Naive thymus-derived CD8-positive, alpha-beta T cell (primary cell): ENCODE measurements at regions not wholly inside any gene's neighbourhood (a gene's known extent, or its start where the extent isn't known, plus 50 kb on each side); places are given as distances from the start of the nearest gene placed in this dataset.
"Not testable (repeated sequence)": the region's sequence is repeated elsewhere in the genome, so short reads cannot be mapped to it uniquely, and the experiment has no call there.

Source experiments
- ATAC-seq, 2 donors: fragments of 150-1000 bp; cut with Tn5 transposase in 1 of 2; sonication (Bioruptor Pico), chemical (Tn5 transposase) in 1 of 2; 1 replicate in 1 of 2; 2 replicates in 1 of 2; pipeline ENCODE4 v1.10.0; 2021; ENCODE audit warnings: mild to moderate bottlenecking in 2 of 2, moderate library complexity in 2 of 2
- POLR2A ChIA-PET: fragments of 350-600 bp; sonication (Branson Sonifier 250); formaldehyde crosslinking; loops from one replicate; lab custom pipeline; 2021; ENCODE audit warnings: antibody characterized with exemption; lab: Charles Lee
- DNase-seq, 10 donors: peaks; one replicate each; pipeline versions ENCODE4 v3.0.0 to v3.0.0-alpha.2; 2020 to 2022
- H3K27ac Mint-ChIP-seq, 10 donors: one replicate each; pipeline ENCODE4 v1.8.0; 2020 to 2022; ENCODE audit warnings: mild to moderate bottlenecking in 10 of 10, mixed read lengths in 10 of 10, moderate library complexity in 4 of 10, inconsistent platforms in 1 of 10
- H3K27me3 Mint-ChIP-seq, 5 donors: one replicate each; pipeline ENCODE4 v1.8.0; 2021 to 2022; ENCODE audit warnings: mixed read lengths in 5 of 5
- H3K36me3 Mint-ChIP-seq, 3 donors: one replicate each; pipeline ENCODE4 v1.8.0; 2020 to 2022; ENCODE audit warnings: mixed read lengths in 3 of 3, mild to moderate bottlenecking in 2 of 3, inconsistent platforms in 1 of 3
- H3K4me1 Mint-ChIP-seq, 4 donors: one replicate each; pipeline ENCODE4 v1.8.0; 2021 to 2022; ENCODE audit warnings: mixed read lengths in 4 of 4
- H3K4me3 Mint-ChIP-seq, 10 donors: one replicate each; pipeline ENCODE4 v1.8.0; 2020 to 2022; ENCODE audit warnings: mild to moderate bottlenecking in 10 of 10, mixed read lengths in 10 of 10, moderate library complexity in 6 of 10, inconsistent platforms in 1 of 10
- H3K9me3 Mint-ChIP-seq, 9 donors: one replicate each; pipeline ENCODE4 v1.8.0; 2020 to 2022; ENCODE audit warnings: mixed read lengths in 9 of 9, mild to moderate bottlenecking in 3 of 9, inconsistent platforms in 1 of 9, moderate library complexity in 1 of 9

DNA sequence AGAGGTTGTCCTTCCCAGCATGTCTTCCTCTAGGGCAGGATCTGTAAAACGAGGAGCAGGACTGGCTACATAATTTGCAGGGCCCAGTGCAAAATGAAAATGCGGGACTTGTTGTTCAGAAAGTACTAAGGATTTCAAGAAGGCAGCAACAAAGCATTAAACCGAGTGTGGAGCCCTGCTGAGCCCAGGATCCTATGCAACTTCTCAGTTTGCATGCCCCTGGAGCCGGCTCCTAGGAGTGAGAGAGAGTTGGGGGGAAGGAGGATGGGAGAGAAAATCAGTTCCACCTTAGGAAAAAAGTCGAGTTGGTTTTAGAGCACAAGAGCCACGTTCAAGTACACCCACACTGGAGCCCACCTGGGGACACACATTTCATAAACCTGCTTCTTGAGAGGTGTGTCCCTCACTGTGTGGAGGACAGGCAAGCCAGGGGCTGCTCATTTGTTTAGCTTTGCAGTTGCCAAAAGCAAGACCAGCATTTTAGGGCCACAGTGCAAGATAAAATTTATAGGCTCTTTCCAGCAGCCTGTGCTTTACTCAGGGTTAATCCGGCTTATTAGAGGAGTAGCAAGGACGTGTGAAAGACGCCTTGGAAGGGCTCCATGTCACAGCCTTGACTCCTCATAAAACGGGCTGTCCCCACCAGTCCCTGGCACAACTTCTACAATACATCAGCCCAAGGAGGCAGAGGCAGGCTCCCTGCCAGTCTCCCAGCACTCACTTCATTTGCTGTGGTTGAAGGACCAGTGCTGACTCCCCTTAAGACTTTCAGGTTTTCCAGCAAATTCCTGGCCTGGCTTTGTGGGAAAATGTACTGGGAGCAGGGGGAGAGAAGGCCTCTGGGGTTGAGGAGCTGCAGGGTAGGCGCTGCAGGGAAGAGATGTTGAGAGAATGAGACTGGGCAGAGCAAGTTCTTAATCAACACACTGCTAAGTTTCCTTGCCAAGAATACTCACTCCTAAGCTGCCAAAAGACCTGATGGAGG is 159.7 kb upstream of the SEMA6A start:
- no peaks in the 10 kb centered on the region for H3K9me3 Mint-ChIP-seq
- no peaks in the 10 kb centered on the region for H3K36me3 Mint-ChIP-seq
- DNase-seq, result no peak
- H3K27ac Mint-ChIP-seq, result no peak overlapping the region
- POLR2A ChIA-PET, result no interaction called here
- H3K27me3 Mint-ChIP-seq, result peaks cover 0 to 12% (median 8%) of the 10 kb centered on the region in 5 donors
- ATAC-seq, result no peak
- no peaks in the 10 kb centered on the region for H3K4me1 Mint-ChIP-seq
- no peak overlapping the region for H3K4me3 Mint-ChIP-seq

DNA sequence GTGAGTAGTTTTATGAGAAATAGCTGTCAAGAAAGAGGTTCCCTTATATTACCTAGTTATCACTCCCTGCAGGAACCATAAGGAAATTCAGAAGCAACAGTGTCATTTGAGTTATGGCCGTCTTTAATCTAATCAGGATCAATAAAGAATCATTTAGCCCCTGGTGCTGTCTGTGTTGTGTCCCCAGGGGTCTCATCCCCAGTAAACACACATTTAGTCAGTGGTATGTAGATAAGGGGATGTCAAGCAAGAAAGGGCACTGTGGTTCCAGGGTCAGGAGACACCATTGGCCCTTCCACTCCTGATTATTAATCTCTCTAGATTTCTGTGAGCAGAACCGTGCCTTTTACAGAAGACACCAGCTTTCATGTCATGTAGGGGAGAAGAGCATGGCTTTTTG is 158.0 kb upstream of the SEMA6A start:
- no peak for DNase-seq
- Mint-ChIP-seq H3K27me3 (peaks cover 0 to 2% (median 0%) of the 10 kb centered on the region in 5 donors), H3K9me3 (no peaks in the 10 kb centered on the region), H3K36me3 (no peaks in the 10 kb centered on the region), H3K4me1 (no peaks in the 10 kb centered on the region), H3K27ac (no peak overlapping the region), H3K4me3 (no peak overlapping the region)
- ATAC-seq, result no peak
- POLR2A ChIA-PET, result no interaction called here

DNA sequence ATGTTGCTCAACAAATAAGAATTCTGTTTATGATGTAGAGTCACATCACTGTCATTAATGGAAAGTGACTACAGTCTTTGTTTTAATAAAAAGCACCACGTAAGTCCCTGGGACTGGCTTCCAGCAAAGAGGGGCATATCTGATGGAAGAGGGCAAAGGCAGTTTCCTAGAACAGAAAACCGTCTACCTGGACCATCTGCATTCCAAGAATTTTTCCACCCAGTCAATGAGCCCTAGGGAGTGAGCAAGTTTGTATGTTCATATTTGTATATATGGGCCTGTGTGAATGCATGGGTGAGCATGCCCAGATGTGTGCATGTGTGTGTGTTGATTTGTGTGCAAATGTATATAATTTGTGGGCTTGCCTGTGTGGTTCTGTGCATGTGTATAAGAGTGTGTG is 156.8 kb upstream of the SEMA6A start:
- H3K36me3 Mint-ChIP-seq, result no peaks in the 10 kb centered on the region
- no peak overlapping the region for H3K4me3 Mint-ChIP-seq
- ATAC-seq, result no peak
- H3K4me1 Mint-ChIP-seq, result no peaks in the 10 kb centered on the region
- no peaks in the 10 kb centered on the region for H3K9me3 Mint-ChIP-seq
- H3K27ac Mint-ChIP-seq, result no peak overlapping the region
- DNase-seq, result no peak
- peaks cover 0 to 2% (median 0%) of the 10 kb centered on the region in 5 donors for H3K27me3 Mint-ChIP-seq
- POLR2A ChIA-PET, result no interaction called here

DNA sequence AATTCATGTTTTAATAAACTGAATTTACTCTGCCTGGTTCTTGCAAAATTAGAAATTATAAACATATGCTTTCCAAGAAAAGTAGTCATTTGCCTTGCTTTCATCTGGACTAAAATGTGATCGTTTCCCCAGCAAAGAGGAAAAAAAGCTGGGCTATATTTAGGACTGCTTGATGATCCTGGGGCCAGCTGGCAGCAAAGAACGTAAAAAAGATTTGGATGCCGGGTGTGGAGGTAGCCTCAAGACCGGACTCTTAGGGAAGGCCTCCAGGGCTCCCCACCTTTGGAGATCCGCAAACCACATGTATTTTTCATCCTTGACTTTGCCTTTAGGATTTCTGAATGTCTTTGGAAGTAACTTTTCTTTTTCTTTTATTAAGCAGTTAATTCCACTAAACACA is 156.1 kb upstream of the SEMA6A start:
- no peaks in the 10 kb centered on the region for H3K36me3 Mint-ChIP-seq
- H3K9me3 Mint-ChIP-seq, result no peaks in the 10 kb centered on the region
- DNase-seq, result no peak
- no peak overlapping the region for H3K4me3 Mint-ChIP-seq
- no peak for ATAC-seq
- POLR2A ChIA-PET, result no interaction called here
- H3K4me1 Mint-ChIP-seq, result no peaks in the 10 kb centered on the region
- H3K27ac Mint-ChIP-seq, result no peak overlapping the region
- H3K27me3 Mint-ChIP-seq, result peaks cover 0 to 2% (median 0%) of the 10 kb centered on the region in 5 donors

GRCh38 chr5:116730185-116730584 is 155.6 kb upstream of the SEMA6A start:
- Mint-ChIP-seq H3K9me3 (no peaks in the 10 kb centered on the region), H3K4me1 (no peaks in the 10 kb centered on the region), H3K27me3 (peaks cover 0 to 2% (median 0%) of the 10 kb centered on the region in 5 donors), H3K27ac (no peak overlapping the region), H3K4me3 (no peak overlapping the region), H3K36me3 (no peaks in the 10 kb centered on the region)
- ATAC-seq (no peak), DNase-seq (no peak)
- POLR2A ChIA-PET, result no interaction called here

DNA sequence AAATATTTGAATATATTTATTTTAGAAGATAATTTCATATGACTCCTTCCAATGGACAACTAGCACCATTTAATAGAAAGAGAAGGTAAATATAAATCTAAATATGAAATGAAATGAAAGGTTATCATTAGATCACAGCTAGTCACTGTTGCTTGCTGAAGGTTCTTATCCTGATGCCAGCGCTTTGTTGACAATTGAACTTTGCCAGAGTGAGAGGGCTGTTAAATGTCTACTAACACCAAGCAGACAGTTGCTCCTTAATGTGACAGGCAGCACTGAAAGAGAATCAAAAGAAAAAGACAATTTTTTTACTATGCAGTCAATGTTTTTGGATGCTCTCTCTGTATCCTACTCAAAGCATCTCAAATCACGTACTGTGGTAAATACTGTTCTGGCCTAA is 152.6 kb upstream of the SEMA6A start:
- no peak overlapping the region for H3K4me3 Mint-ChIP-seq
- no peak for DNase-seq
- H3K27ac Mint-ChIP-seq, result no peak overlapping the region
- POLR2A ChIA-PET, result no interaction called here
- no peaks in the 10 kb centered on the region for H3K36me3 Mint-ChIP-seq
- peaks cover 0 to 21% (median 5%) of the 10 kb centered on the region in 5 donors for H3K27me3 Mint-ChIP-seq
- no peaks in the 10 kb centered on the region for H3K4me1 Mint-ChIP-seq
- no peak for ATAC-seq
- H3K9me3 Mint-ChIP-seq, result no peaks in the 10 kb centered on the region

- H3K9me3 Mint-ChIP-seq, H3K4me1 Mint-ChIP-seq, H3K36me3 Mint-ChIP-seq, H3K4me3 Mint-ChIP-seq, ATAC-seq, DNase-seq, H3K27ac Mint-ChIP-seq, POLR2A ChIA-PET: not testable (repeated sequence)
- peaks cover 0 to 21% (median 5%) of the 10 kb centered on the region in 5 donors for H3K27me3 Mint-ChIP-seq
These were observed 151.6 kb upstream of the SEMA6A start for GRCh38 chr5:116726180-116726579.

DNA sequence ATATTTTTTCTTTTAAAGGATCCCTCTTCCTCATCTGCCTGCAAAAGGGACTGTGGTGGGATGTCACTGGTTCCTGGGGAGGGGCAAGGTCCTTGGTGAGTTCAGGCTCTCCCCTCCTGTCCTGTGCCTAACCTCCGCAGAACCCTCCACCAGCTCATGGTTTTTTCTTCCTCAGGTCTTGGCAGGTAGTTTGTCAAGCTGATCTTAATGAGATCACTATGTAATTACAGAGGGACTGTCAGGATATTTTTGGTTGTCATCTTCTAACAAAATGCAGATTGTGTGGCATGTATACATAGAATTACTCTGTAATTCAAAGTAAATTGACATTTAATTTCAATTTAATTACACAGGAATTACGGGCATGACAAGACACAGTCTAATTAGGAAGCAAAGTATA is 150.3 kb upstream of the SEMA6A start:
- Mint-ChIP-seq H3K36me3 (no peaks in the 10 kb centered on the region), H3K27ac (no peak overlapping the region), H3K9me3 (no peaks in the 10 kb centered on the region), H3K4me1 (no peaks in the 10 kb centered on the region), H3K4me3 (no peak overlapping the region), H3K27me3 (peaks cover 0 to 21% (median 5%) of the 10 kb centered on the region in 5 donors)
- POLR2A ChIA-PET, result no interaction called here
- DNase-seq (no peak), ATAC-seq (no peak)

DNA sequence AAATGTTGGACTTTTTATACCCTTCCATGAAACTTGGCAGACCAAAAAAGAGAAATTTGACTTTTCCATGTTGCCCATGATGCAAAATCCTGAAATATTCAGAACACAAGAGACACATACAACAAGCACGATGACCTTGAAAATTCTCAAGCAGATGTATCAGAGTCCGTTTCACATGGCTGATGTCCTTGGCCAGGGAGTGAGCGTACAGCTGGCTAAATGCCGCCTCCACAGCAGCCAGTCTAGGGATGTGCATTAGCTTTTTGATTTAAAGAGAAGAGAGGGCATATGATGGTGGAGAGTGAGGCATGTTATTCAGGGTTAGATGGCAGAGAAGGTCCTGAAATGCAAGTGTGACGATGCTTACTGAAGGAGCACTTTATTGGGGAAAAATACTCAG is 148.0 kb upstream of the SEMA6A start:
- Mint-ChIP-seq H3K27ac (no peak overlapping the region), H3K36me3 (no peaks in the 10 kb centered on the region), H3K4me3 (no peak overlapping the region), H3K27me3 (peaks cover 0 to 21% (median 5%) of the 10 kb centered on the region in 5 donors), H3K9me3 (no peaks in the 10 kb centered on the region), H3K4me1 (no peaks in the 10 kb centered on the region)
- POLR2A ChIA-PET, result no interaction called here
- no peak for ATAC-seq
- no peak for DNase-seq

GRCh38 chr5:116719106-116719505 is 144.5 kb upstream of the SEMA6A start:
- Mint-ChIP-seq H3K27ac (no peak overlapping the region), H3K36me3 (no peaks in the 10 kb centered on the region), H3K9me3 (peaks cover 0 to 3% (median 0%) of the 10 kb centered on the region in 9 donors), H3K4me1 (no peaks in the 10 kb centered on the region), H3K27me3 (peaks cover 1 to 19% (median 5%) of the 10 kb centered on the region in 5 donors), H3K4me3 (no peak overlapping the region)
- DNase-seq, result no peak
- POLR2A ChIA-PET, result no interaction called here
- no peak for ATAC-seq

DNA sequence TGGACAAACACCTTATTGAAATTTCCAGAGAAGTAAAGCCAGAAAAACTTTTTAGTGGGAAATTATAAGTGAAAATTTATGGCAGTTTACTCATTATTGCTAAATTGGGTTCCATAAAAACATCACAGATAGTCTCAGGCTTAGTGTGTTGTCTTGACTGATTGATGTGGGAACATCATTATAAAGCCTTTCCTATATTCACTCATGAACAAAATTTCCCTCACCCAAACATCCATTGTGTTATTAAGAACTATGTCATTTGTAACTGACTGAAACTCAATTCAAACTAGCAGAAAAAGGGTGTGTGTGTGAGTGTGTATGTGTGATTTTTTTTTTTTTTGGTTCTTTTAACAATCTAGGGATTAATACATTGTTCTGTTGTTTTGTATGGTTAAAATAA is 143.7 kb upstream of the SEMA6A start:
- H3K9me3 Mint-ChIP-seq, result peaks cover 0 to 3% (median 0%) of the 10 kb centered on the region in 9 donors
- DNase-seq (no peak), ATAC-seq (no peak)
- no peaks in the 10 kb centered on the region for H3K36me3 Mint-ChIP-seq
- POLR2A ChIA-PET, result no interaction called here
- H3K27me3 Mint-ChIP-seq, result peaks cover 1 to 11% (median 5%) of the 10 kb centered on the region in 5 donors
- H3K27ac Mint-ChIP-seq, result no peak overlapping the region
- H3K4me1 Mint-ChIP-seq, result no peaks in the 10 kb centered on the region
- H3K4me3 Mint-ChIP-seq, result no peak overlapping the region

DNA sequence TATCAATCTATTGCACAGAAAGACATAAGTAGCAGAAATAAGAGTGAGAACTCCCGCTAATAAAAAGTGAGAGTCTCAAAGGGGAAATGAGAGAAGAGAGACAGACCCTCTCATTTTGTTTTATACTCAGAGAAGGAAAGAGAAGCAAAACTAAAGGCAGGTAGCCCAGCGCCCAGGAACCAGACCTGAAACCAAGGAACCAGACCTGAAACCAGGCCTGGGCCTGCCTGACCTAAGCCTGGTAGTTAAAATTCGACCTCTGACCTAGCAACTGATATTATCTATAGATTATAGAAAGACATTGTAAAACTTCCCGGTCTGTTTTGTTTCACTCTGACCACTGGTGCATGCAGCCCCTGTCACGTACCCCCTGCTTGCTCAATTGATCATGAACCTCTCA is 134.5 kb upstream of the SEMA6A start:
- no peak overlapping the region for H3K4me3 Mint-ChIP-seq
- POLR2A ChIA-PET, result no interaction called here
- DNase-seq (no peak), ATAC-seq (no peak)
- H3K4me1 Mint-ChIP-seq, result no peaks in the 10 kb centered on the region
- H3K27ac Mint-ChIP-seq, result no peak overlapping the region
- H3K27me3 Mint-ChIP-seq, result no peaks in the 10 kb centered on the region
- H3K36me3 Mint-ChIP-seq, result no peaks in the 10 kb centered on the region
- H3K9me3 Mint-ChIP-seq, result no peaks in the 10 kb centered on the region

DNA sequence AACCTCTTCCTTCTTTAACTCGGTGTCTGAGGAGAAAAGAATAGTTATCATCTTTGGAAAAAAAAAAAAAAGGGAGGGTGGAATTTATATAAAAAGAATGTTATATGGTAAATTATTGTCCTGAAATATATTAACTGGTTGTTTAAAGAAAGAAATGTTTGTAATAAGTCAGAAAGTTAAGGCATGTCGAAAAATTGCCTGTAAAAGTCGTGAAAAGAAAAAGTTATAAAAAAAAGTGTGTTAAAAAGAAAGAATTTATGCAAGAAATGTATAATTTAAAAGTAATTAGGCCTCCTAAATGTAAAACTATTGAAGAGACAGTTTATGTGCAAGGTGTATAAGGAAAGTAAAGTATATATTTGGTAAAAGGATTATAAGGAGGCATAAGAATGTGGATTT is 130.5 kb upstream of the SEMA6A start:
- H3K36me3 Mint-ChIP-seq, H3K9me3 Mint-ChIP-seq, H3K4me1 Mint-ChIP-seq, H3K27me3 Mint-ChIP-seq, DNase-seq, ATAC-seq, H3K4me3 Mint-ChIP-seq, POLR2A ChIA-PET: not testable (repeated sequence)
- H3K27ac Mint-ChIP-seq, result peak overlapping the region in 2 of 10 donors; percentile 21 to 60

DNA sequence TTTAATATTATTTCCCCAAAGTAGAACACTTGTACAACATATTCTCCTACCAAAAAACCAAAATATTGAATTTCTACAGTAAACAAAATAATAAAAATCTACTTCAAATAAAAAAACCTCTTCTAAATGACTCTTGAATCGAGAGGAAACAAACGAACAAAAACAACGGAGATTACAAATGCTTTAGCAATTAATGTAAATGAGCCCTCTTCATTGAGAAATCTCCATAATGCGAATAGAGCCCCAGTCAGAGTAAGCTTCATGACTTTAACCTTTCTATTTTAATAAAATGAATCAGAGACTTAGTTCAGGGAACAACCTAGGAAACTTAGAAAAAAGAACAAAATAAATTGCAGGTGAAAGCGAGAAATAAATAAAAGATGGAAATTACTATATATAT is 129.3 kb upstream of the SEMA6A start:
- H3K27me3 Mint-ChIP-seq, result no peaks in the 10 kb centered on the region
- no peaks in the 10 kb centered on the region for H3K4me1 Mint-ChIP-seq
- H3K36me3 Mint-ChIP-seq, result no peaks in the 10 kb centered on the region
- no peak for ATAC-seq
- no peak overlapping the region for H3K4me3 Mint-ChIP-seq
- POLR2A ChIA-PET, result no interaction called here
- no peak for DNase-seq
- peaks cover 0 to 2% (median 0%) of the 10 kb centered on the region in 9 donors for H3K9me3 Mint-ChIP-seq
- no peak overlapping the region for H3K27ac Mint-ChIP-seq
